GM21786 (cell line): ENCODE measurements at regions not wholly inside any gene's neighbourhood (a gene's known extent, or its start where the extent isn't known, plus 50 kb on each side); places are given as distances from the start of the nearest gene placed in this dataset.
"Not testable (repeated sequence)": the region's sequence is repeated elsewhere in the genome, so short reads cannot be mapped to it uniquely, and the experiment has no call there.

Source experiments
- ATAC-seq: cut with Tn5 transposase; IDR thresholded peaks from one replicate; pipeline ENCODE4 v1.9.1; 2021; ENCODE audit not compliant: unreplicated experiment

DNA sequence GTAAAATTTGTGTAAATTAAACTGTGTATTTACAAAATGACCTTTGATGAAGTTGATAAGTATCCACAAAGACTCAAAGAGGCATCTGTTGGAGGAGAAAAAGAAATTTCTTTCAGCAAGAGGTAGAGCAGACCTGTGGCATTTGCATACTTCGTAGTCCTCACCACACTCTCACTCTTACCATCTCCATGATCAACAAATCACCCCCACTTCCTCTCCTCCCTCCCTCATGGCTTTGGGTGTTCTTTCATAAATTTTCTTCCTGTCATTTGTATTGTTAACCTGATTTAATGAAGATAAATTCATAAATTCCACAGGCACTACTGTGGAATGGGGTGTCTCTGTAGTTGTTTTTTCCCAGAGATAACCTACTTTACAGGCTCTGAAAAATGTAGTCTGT lies 366.5 kb downstream of the ZNF674 start:
- ATAC-seq: no peak

DNA sequence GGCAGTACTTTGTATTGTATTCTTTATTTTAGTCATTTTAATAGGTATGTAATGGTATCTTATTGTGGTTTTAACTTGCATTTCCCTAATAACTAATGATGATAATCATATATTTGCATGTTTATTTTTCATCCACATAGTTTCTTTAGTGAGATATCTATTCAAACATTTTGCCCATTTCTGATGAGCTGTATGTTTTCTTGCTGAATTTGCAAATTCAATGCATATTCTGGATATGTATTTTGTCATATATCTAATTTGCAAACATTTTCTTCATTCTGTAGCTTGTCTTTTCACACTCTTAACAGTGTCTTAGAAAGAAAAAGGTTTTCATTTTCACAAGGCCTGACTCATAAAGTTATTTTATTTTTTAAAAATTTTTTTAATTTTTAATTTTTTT lies 372.1 kb downstream of the ZNF674 start:
- no peak for ATAC-seq

- not testable (repeated sequence) for ATAC-seq
Measured at GRCh38 chrX:46171457-46171856, 373.8 kb downstream of the ZNF674 start.

GRCh38 chrX:46169808-46170207 lies 375.4 kb downstream of the ZNF674 start:
- no peak for ATAC-seq

DNA sequence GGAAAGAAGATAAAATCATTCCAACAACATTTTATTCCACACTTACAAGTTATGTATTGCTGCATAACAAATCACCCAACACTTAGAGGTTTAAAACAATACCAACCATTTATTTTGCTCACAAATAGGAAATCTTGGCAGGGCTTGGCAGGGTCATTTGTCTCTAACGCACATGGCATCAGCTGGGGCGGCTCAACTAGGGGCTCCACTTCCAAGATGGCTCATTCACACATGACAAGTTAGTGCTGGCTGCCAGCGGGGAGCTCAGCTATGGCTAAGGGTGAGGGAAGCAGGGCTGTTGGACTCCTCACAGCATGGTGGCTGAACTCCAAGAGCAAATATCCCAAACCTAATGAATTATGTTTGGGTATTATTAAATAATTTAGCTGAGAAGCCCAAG lies 377.0 kb downstream of the ZNF674 start:
- ATAC-seq: no peak

DNA sequence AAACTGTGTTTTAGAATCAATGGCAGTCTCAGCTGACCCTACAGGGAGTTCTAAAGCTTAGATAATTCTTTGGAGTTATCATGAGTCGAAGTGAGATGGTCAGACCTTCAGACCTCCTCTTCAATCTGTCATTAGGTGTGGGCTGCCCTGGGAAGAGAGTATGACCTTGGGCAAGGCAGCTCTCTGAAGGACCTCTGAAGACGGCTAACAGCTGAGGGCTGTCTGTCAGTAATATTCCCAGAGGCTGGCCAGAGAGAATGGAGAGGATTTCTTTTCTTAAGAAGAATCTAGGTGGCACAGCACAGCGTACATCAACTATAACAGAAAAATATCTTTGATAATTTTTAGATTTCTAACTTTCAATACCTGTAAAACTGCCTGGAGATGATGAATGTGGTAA lies 379.4 kb downstream of the ZNF674 start:
- ATAC-seq: no peak

GRCh38 chrX:46165411-46165810 lies 379.8 kb downstream of the ZNF674 start:
- ATAC-seq: no peak

DNA sequence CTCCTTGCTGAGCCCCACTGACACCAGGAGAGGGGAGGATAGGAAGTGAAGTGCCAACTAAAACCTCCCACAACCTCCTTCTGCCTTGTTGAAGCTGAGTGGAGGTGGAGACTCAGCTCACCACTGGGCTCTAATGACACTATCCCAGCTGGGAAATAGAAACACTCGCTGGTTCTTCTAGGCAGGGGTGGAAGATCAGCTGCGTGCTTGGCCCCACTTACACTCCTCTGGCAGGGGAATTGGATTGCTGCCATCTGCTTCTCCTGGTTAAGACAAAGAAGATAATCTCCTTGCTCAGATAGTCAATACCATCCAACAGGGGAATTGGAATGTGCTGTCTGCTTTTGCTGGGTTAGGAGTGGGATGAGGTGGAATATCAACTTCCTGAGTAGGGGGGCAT lies 392.5 kb downstream of the ZNF674 start:
- ATAC-seq: no peak

GRCh38 chrX:46151332-46151731 lies 393.9 kb downstream of the ZNF674 start:
- not testable (repeated sequence) for ATAC-seq

- ATAC-seq: no peak
Measured at GRCh38 chrX:46144566-46144965, 400.7 kb downstream of the ZNF674 start.

- no peak for ATAC-seq
Measured at GRCh38 chrX:46140272-46140671, 404.9 kb downstream of the ZNF674 start.

GRCh38 chrX:46130247-46130646 lies 415.0 kb downstream of the ZNF674 start:
- ATAC-seq: no peak

DNA sequence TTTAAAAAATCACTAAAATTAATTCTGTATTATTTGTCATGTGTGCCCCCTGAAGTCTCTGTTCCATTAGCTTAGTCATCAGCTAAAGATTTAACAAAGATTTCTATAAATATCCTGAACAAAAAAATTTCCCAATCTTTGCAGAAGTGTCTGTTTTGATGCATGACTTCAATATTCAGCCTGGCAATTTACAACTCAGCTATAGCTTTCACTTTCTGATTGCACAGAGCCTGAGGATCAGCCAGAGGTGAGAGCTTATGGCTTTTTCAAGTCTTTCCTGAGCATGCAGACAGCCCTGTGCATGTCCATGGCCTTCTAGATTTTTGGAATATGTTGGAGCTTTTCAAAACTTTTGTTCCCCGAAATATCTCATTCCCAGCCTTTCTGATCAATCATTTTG lies 420.1 kb downstream of the ZNF674 start:
- ATAC-seq: no peak

GRCh38 chrX:46117234-46117633 lies 428.0 kb downstream of the ZNF674 start:
- ATAC-seq: no peak

- ATAC-seq: not testable (repeated sequence)
Measured at GRCh38 chrX:46087310-46087709, 457.9 kb downstream of the ZNF674 start.

DNA sequence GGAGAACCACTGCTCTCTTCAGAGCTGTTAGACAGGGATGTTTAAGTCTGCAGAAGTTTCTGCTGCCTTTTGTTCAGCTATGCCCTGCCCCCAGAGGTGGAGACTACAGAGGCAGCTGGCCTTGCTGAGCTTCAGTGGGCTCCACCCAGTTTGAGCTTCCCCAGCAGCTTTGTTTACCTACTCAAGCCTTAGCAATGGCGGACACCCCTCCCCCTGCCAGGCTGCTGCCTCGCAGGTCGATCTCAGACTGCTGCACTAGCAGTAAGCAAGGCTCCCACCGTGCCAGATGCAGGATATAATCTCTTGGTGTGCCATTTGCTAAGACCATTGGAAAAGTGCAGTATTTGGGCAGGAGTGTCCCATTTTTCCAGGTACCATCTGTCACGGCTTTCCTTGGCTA lies 465.1 kb downstream of the ZNF674 start:
- not testable (repeated sequence) for ATAC-seq

DNA sequence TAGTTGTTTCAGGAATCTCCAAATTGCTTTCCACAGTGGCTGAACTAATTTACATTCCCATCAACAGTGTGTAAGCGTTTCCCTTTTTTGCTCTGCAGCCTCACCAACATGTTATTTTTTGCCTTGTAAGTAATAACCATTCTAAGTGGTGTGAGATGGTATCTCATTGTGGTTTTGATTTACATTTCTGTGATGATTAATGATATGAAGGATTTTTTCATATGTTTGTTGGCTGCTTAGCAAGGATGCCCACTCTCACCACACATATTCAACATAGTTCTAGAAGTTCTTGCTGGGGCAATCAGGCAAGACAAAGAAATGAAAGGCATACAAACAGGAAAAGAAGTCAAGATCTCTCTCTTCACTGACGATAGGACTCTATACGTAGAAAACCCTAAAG lies 472.4 kb downstream of the ZNF674 start:
- ATAC-seq: no peak

- ATAC-seq: no peak
Measured at GRCh38 chrX:46072372-46072771, 472.8 kb downstream of the ZNF674 start.

- ATAC-seq: no peak
Measured at GRCh38 chrX:46070421-46070820, 474.8 kb downstream of the ZNF674 start.

- no peak for ATAC-seq
Measured at GRCh38 chrX:46059316-46059715, 485.9 kb downstream of the ZNF674 start.

GRCh38 chrX:46044486-46044885 lies 500.7 kb downstream of the ZNF674 start:
- no peak for ATAC-seq

DNA sequence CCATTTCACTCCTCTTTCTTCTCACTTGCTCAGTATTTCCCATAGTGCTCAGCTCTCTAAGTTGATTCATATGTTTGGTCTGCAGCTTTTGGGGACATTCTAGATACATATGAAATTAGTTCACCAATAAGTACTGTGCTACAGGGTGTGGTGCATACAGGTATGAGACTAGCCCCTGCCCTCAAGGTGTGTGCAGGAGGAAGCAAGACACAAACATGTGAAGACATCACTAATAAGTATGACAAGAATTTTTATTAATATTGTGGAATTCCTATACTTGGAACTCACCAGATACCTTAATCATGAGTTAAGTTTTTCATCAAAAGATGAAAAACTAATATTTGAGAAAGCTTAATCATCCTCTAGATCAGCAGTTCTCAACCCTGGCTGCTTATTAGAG lies 505.2 kb downstream of the ZNF674 start:
- ATAC-seq: no peak

- no peak for ATAC-seq
Measured at GRCh38 chrX:46039526-46039925, 505.7 kb downstream of the ZNF674 start.

- no peak for ATAC-seq
Measured at GRCh38 chrX:46036508-46036907, 508.7 kb downstream of the ZNF674 start.
